Coronary artery (tissue), 2 donors: ENCODE measurements at regions not wholly inside any gene's neighbourhood (a gene's known extent, or its start where the extent isn't known, plus 50 kb on each side); places are given as distances from the start of the nearest gene placed in this dataset.

Experiments
- DNase-seq: peaks from one replicate; pipeline ENCODE4 v3.0.0-alpha.2; 2017; ENCODE audit warnings: low spot score
- H3K27ac ChIP-seq, 2 donors: fragments of 200-600 bp; sonication (generic); one replicate each; pipeline ENCODE4 v1.5.1; 2016 to 2019
- H3K4me3 ChIP-seq: fragments of 200-600 bp; sonication (generic); 2 replicates; pipeline ENCODE4 v1.5.1; 2016; ENCODE audit warnings: mild to moderate bottlenecking, moderate library complexity
- TF ChIP-seq, protein P1 (sequence below): fragments of 200-600 bp; sonication (generic); IDR thresholded peaks from one replicate; pipeline ENCODE4 v1.5.1; 2019; ENCODE audit warnings: antibody characterized with exemption

DNA sequence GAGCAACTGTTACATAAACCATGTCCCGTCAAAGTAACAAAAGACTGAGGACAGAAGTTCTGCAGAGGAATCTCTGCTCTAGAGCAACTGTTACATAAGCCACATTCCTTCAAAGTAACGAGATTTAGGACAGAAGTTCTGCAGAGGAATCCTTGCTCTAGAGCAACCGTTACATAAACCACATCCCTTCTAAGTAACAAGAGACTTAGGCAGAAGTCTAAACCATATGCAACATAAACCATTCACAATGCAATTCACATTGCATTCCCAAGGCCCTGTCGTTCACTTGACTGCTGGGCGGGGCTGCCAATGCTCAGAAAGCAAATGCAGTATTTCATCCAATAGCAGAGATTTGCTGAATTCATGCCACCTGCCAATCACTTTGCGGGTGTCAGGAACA lies 124.4 kb upstream of the PUDP start:
- TF ChIP-seq, protein P1, sequence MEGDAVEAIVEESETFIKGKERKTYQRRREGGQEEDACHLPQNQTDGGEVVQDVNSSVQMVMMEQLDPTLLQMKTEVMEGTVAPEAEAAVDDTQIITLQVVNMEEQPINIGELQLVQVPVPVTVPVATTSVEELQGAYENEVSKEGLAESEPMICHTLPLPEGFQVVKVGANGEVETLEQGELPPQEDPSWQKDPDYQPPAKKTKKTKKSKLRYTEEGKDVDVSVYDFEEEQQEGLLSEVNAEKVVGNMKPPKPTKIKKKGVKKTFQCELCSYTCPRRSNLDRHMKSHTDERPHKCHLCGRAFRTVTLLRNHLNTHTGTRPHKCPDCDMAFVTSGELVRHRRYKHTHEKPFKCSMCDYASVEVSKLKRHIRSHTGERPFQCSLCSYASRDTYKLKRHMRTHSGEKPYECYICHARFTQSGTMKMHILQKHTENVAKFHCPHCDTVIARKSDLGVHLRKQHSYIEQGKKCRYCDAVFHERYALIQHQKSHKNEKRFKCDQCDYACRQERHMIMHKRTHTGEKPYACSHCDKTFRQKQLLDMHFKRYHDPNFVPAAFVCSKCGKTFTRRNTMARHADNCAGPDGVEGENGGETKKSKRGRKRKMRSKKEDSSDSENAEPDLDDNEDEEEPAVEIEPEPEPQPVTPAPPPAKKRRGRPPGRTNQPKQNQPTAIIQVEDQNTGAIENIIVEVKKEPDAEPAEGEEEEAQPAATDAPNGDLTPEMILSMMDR: no peak
- DNase-seq: no peak
- Histone ChIP-seq H3K27ac (no peak overlapping the region), H3K4me3 (no peak overlapping the region)

- no peak for DNase-seq
- TF ChIP-seq, protein P1: no peak
- Histone ChIP-seq H3K4me3 (no peak overlapping the region), H3K27ac (no peak overlapping the region)
These were observed 123.0 kb upstream of the PUDP start for GRCh38 chrX:7270933-7271332.

GRCh38 chrX:7269991-7270390 lies 122.0 kb upstream of the PUDP start:
- TF ChIP-seq, protein P1: no peak
- no peak for DNase-seq
- no peak overlapping the region for H3K27ac ChIP-seq
- no peak overlapping the region for H3K4me3 ChIP-seq

- H3K27ac ChIP-seq: no peak overlapping the region
- TF ChIP-seq, protein P1: no peak
- DNase-seq: no peak
These were observed 121.6 kb upstream of the PUDP start for GRCh38 chrX:7269589-7269988.

GRCh38 chrX:7266288-7266687 lies 118.3 kb upstream of the PUDP start:
- DNase-seq: no peak
- Histone ChIP-seq H3K27ac (no peak overlapping the region), H3K4me3 (no peak overlapping the region)
- TF ChIP-seq, protein P1: no peak

More at GRCh38 chrX:7269589-7269988, 121.6 kb upstream of the PUDP start:
- H3K4me3 ChIP-seq: no peak overlapping the region

DNA sequence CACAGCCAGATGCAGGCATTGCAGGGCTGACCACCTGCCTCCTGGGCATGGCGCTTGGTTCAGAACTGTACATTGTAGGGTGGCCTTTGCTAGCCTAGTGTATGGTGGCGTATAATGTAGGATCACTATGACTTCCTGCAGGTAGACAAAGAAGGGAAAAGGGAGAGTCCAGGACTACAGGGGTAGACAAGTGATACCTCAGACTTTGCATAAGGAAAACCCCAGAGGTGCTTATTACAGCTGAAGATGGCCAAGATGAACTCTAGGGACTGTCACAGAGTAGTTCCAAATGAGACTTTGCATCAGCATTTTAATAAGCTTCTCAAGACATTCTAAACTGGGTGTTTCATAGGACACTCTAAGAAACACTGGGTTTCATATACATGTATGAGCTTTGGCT lies 116.4 kb upstream of the PUDP start:
- TF ChIP-seq, protein P1: no peak
- Histone ChIP-seq H3K4me3 (no peak overlapping the region), H3K27ac (no peak overlapping the region)
- no peak for DNase-seq

DNA sequence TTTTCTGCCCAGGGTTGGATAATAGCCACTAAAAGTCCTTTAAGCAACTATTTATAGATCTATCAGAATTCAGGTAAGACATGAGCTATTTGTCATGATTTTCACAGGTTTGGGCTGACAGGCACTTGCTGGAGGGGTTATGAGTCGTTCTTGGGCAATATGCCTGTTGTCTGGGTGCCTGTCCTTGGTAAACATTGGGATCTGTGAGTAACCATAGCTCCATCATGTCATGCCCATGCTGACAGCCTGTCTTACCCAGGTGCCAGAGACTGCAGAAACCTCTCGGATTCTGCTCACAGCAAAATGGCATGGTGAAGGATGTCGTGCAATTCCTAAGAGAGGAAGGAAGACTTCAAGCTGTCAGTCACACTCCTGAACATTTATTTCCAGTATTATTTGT lies 116.0 kb upstream of the PUDP start:
- Histone ChIP-seq H3K27ac (no peak overlapping the region), H3K4me3 (no peak overlapping the region)
- DNase-seq: no peak

More for the DNA sequence above, 116.0 kb upstream of the PUDP start:
- TF ChIP-seq, protein P1: no peak
